ENCODE measurements at regions not wholly inside any gene's neighbourhood (a gene's known extent, or its start where the extent isn't known, plus 50 kb on each side); places are given as distances from the start of the nearest gene placed in this dataset.

DNA sequence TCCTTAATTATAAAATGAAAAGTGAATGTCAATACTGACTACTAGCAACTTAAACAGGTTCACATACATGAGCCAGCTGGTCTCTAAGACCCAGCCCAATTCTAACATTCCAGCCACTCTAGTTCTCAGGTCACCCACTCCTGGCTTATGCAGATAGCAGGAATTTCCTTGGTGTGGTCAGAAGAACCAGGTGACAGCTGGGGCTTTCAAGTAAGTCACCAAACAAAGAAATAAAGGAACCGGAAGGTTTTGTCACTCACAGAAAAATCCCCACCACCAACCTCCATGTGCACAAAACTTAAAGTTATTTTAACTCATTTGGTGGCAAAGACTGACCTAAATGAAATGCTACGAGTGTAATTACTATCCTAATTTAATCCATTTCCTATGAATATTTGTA is 129.6 kb upstream of the CDKN3 start:
- H2AFZ ChIP-seq (replicated peaks; ENCODE audit: low read length, poor library complexity) = no peak overlapping the region
- H2AK9ac ChIP-seq (replicated peaks; ENCODE audit: low read depth, low read length, poor library complexity) = no peak overlapping the region
- H3K9me1 ChIP-seq (ENCODE audit: insufficient read depth, low read length) = no peaks in the 10 kb centered on the region; the same call in 1 of the 2 replicates
- H2BK20ac ChIP-seq (ENCODE audit: low read depth, low read length) = no peak overlapping the region
- DNase-seq = no peak
- intact Hi-C loops (cut with micrococcal nuclease) = no loop called here
- H4K8ac ChIP-seq (ENCODE audit: low read depth in 2 of 2, low read length in 2 of 2) = no peak overlapping the region
- H3K14ac ChIP-seq (replicated peaks; ENCODE audit: low read depth, low read length) = no peak overlapping the region
- H3K23ac ChIP-seq (ENCODE audit: low read depth, low read length) = no peak overlapping the region
- H3K4me1 ChIP-seq (ENCODE audit: control insufficient read depth, insufficient read depth, low read length) = no peaks in the 10 kb centered on the region
- no peak overlapping the region for H3K18ac ChIP-seq (ENCODE audit: low read depth, low read length)
- no peaks in the 10 kb centered on the region for H3K79me1 ChIP-seq (ENCODE audit: low read depth in 1 of 2, low read length in 2 of 2)
- H2BK5ac ChIP-seq (ENCODE audit: low read depth, low read length, poor library complexity, severe bottlenecking) = no peak overlapping the region
- ATAC-seq (ENCODE audit: low read depth) = no peak
- H3K27me3 ChIP-seq (ENCODE audit: control insufficient read depth, insufficient read depth, low read length) = peaks cover 18% of the 10 kb centered on the region
- no peak overlapping the region for H2BK15ac ChIP-seq (ENCODE audit: low read depth, low read length)
- no peaks in the 10 kb centered on the region for H4K20me1 ChIP-seq (ENCODE audit: insufficient read depth, low read length)
- no TSS peak for BruUV-seq (replicated peaks)
- no peak overlapping the region for H3K4ac ChIP-seq (ENCODE audit: low read depth, low read length)
- no peak overlapping the region for H3K9ac ChIP-seq (ENCODE audit: low read depth, low read length)
- H2AK5ac ChIP-seq (ENCODE audit: low read depth, low read length) = no peak overlapping the region
- ChIA-PET CTCF (interaction anchor here (0.7 kb wide), 1 partner anchor 25 kb away, joined by 3 read pairs; no protein-coding TSS in a partner anchor), POLR2A (ENCODE audit: unreplicated experiment) (no interaction called here)
- H3K36me3 ChIP-seq (ENCODE audit: control insufficient read depth, insufficient read depth, low read length) = no peaks in the 10 kb centered on the region
- H3K4me3 ChIP-seq (ENCODE audit: insufficient read depth, low read depth, low read length) = no peak overlapping the region
- H2BK120ac ChIP-seq (ENCODE audit: low read depth, low read length) = no peak overlapping the region
- no peak overlapping the region for H3K56ac ChIP-seq (ENCODE audit: extremely low read depth, insufficient read depth, low read length)
- H4K91ac ChIP-seq (ENCODE audit: insufficient read depth, low read depth, low read length) = no peak overlapping the region
- H3K27ac ChIP-seq (ENCODE audit: insufficient read depth, low read length) = no peak overlapping the region
- in situ Hi-C loops (cut with MboI; ENCODE audit: low sequenced_read_pairs) = no loop called here
- TF ChIP-seq POLR2A (IDR thresholded peaks at IDR 0.05; ENCODE audit: low read depth, low read length) (no peak), MAFK (IDR thresholded peaks at IDR 0.05; ENCODE audit: low read depth, low read length) (no peak), RAD21 (IDR thresholded peaks at IDR 0.05; ENCODE audit: low read length) (no peak), CEBPB (IDR thresholded peaks at IDR 0.05; ENCODE audit: low read depth, low read length) (no peak), BHLHE40 (IDR thresholded peaks at IDR 0.05; ENCODE audit: low read depth, low read length) (no peak), MXI1 (IDR thresholded peaks at IDR 0.05; ENCODE audit: borderline replicate concordance, low read depth, low read length) (no peak), SMC3 (IDR thresholded peaks at IDR 0.05; ENCODE audit: low read depth, low read length) (no peak), CHD1 (IDR thresholded peaks at IDR 0.05; ENCODE audit: low read depth, low read length) (no peak), RFX5 (IDR thresholded peaks at IDR 0.05; ENCODE audit: low read depth, low read length) (no peak), NFE2L2 (IDR thresholded peaks at IDR 0.05; ENCODE audit: low read depth, low read length) (no peak), ELK1 (IDR thresholded peaks at IDR 0.05; ENCODE audit: borderline replicate concordance, low read depth, low read length) (no peak), RCOR1 (IDR thresholded peaks at IDR 0.05; ENCODE audit: insufficient replicate concordance, low read length) (no peak)
- TF ChIP-seq, protein P1, sequence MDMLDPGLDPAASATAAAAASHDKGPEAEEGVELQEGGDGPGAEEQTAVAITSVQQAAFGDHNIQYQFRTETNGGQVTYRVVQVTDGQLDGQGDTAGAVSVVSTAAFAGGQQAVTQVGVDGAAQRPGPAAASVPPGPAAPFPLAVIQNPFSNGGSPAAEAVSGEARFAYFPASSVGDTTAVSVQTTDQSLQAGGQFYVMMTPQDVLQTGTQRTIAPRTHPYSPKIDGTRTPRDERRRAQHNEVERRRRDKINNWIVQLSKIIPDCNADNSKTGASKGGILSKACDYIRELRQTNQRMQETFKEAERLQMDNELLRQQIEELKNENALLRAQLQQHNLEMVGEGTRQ (IDR thresholded peaks at IDR 0.05; ENCODE audit: low read depth, low read length) = no peak
- H3K4me2 ChIP-seq (ENCODE audit: low read depth, low read length) = no peak overlapping the region
- no peaks in the 10 kb centered on the region for H3K9me3 ChIP-seq (ENCODE audit: control insufficient read depth, insufficient read depth, low read length)
- WGBS, 2 experiments (ENCODE audit: extremely low coverage in 2 of 2, insufficient read length in 1 of 2) = no CpG with 5 or more reads among the region's 2 CpGs
- no peak overlapping the region for H4K5ac ChIP-seq (ENCODE audit: low read depth, low read length)
- dilution Hi-C loops (cut with HindIII; ENCODE audit: low sequenced_read_pairs, unreplicated experiment) = no loop called here
